ENCODE measurements at regions not wholly inside any gene's neighbourhood (a gene's known extent, or its start where the extent isn't known, plus 50 kb on each side); places are given as distances from the start of the nearest gene placed in this dataset.
"Not testable (repeated sequence)": the region's sequence is repeated elsewhere in the genome, so short reads cannot be mapped to it uniquely, and the experiment has no call there.

DNA sequence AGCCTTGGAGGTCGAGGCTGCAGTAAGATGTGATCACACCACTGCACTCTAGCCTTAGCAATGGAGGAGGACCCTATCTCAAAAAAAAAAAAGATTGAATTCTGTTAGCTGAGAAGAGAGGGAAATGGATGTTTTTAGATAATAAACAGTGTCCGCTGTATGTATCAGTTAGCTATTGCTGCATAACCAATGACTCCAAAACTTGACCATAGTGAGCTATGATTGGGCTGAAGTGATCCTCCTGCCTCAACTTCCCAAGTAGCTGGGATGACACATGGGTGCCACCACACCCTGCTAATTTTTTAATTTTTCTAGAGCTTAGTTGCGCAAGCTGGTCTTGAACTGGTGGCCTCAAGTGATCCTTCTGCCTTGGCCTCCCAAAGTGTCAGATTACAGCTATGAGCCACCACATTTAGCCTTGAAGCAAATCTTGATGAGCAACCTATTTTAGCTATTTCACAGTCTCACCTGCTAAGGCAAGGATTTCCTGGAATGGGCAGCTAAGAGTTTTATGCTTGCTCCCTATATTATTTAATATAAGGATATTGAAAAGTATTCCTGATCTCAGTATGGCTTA is 68.3 kb upstream of the ATF7IP2 start:
- DNase-seq, result no peak

DNA sequence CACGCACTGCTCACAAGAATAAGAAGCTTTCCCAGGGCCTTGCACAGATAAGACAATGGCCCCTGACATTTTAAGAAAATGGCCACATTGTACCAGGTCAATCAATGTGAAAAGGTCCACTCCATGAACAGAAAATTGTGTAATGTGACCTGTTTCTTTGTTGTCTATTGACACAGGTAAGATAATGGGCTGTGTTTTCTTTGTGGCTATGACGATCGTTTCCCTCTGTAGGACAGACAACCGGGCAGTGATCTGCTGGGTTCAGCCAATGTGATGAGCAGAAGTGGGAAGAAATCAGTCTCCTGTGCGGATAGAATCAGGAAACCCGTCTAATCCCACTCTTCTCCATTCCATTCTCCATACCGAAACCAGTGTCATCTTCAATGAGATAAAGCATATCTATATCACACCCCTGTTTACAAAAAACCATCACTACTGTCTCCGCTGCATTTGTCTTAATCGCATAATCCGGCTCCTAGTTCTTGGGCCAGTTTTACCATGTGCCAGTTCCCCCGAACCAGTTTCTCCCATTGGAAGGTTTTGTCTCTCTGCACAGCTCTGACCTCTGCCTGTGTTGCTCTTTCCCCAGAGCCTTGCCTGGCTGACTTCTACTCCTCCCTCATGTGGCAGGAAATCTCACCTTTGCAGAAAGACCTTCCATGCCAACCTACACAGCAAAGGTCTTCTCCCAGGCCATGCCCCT is 66.9 kb upstream of the ATF7IP2 start:
- no peak for DNase-seq

DNA sequence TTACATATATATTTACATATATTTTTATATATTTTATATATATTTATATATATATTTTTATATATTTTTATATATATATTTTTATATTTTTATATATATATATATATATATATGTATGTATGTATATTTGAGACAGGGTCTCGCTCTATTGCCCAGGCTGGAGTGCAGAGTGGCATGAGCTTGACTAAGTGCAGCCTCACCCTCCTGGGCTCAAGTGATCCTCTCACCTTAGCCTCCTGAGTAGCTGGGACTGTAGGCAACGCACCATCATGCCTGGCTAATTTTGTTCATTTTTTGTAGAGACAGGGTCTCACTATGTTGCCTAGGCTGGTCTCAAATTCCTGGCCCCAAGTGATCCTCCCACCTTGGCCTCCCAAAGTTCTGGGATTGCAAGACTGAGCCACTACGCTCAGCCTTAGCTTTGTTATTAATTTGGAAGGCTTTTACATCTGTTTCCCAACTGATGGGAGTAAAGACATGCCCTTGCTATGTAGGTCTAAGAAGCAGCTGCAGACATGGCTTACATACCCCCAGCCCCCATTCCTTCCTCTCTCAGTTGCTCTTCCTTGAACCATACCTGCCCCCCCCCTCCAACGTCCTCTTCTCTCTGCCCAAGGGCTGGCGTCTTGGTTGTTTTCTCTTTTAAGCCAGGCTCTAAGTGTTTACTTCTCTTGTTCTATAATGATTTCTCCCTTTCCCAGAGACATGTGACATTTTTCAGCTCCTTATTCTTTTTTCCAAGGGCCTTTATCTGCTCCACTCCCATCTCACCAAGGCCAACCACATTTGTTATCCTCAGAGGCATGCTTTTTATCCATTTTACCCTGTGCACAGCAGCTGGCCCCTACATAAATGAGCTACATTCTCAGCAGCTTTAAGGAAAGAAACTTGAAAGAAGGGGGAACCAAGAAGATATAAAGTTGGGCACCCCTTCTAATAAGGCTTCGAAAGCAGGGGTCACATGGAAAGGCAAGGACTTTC is 64.2 kb upstream of the ATF7IP2 start:
- no peak for DNase-seq

DNA sequence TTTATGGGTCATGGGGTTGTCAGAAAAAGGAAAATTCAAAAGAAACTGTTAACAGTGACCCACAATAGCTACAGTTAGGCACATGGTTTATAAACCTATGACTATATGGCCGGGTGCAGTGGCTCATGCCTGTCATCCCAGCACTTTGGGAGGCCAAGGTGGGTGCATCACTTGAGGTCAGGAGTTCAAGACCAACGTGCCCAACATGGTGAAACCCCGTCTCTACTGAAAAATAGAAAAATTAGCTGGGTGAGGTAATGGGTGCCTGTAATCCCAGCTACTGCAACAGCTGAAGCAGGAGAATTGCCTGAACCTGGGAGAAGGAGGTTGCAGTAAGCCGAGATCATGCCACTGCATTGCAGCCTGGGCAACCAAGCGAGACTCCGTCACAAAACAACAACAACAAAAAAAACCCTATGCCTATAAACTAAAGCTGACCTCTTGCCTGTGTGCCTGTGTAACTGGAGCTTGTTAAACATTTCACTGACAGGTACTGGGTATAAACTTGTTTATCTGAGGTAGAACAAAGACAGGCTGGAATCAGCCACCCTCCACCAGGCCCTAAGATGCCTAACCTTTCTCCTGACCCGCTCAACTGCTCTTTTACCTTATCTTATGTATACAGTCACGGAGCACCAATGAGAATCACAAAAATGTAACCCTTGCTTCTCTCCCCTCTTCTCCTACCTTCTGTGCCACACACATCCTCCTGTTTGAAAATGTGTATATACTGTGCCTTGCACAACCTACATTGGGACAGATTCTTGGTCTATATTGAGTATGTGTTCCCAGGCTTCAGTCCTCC is 62.9 kb upstream of the ATF7IP2 start:
- DNase-seq, result no peak

DNA sequence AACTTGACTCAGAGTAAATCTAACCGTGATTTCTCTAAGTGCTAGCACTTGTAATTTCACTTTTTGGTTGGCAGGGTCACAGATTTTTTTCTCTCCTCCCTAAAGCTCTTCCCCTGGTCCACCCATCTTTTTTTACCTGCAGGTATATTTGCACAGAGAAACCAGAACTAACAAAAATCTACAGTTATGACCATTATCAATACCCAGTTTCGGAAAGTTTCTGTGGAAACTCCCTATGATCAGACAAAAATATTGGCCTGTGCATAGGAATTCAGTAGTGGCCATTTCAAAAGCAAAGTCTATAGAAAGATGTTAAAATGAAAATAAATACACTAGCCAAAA is 62.4 kb upstream of the ATF7IP2 start:
- no peak for DNase-seq

DNA sequence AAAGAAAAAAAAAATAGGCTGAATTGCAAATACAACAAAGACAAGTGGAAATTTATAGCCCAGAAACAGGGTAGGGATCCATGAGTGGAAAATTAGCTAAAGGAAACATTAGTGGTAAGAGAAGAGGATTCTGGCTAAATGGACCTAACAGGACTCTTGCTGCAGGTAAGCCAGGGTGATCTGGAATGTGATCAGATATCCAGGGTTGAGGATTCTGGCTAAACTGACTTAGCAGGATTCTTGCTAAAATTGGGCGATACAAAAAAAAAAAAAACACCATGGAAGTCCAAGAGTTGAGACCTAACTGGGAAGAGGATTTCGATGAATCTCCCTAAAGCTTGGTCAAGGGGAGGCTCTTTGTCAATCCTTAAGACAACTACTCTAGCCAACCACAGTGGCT is 61.7 kb upstream of the ATF7IP2 start:
- no peak for DNase-seq

DNA sequence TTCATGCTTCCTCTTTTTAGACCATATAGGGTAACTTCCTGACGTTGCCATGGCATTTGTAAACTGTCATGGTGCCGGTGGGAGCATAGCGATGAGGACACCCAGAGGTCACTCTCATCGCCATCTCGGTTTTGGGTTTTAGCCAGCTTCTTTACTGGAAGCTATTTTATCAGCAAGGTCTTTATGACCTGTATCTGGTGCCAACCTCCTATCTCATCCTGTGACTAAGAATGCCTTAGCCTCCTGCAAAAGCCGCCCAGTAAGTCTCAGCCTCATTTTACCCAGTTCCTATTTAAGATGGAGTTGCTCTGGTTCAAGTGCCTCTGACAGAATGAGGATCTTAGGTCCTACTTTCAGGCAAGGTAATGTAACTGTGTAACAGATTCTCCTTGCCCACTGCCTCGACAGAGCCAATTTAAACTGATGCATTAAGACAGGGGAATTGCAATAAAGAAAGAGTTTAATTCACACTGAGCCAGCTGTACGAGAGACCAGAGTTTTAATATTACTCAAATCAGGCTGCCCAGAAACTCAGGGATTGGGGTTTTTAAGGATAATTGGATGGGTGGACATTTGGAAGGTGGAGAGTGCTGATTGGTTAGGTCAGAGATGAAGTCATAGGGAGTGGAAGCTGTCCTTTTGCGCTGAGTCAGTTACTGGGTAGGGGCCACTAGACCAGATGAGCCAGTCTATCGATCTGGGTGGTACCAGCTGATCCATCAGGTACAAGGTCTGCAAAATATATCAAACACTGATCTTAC is 59.9 kb upstream of the ATF7IP2 start:
- DNase-seq, result no peak

DNA sequence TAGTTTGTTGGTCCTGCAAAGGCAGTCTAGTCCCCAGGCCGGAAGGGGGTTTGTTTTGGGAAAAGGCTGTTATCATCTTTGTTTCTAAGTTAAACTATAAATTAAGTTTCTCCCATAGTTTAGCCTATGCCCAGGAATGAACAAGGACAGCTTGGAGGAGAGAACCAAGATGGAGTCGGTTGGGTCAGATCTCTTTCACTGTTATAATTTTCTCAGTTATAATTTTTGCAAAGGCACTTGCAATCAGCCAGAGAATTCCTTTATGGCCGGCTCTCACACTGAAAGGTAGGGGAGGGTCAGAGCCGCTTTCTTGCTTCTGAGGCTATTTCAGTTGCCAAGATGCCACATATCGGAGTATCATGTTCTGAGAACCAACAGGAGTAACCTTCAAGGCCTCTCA is 59.2 kb upstream of the ATF7IP2 start:
- no peak for DNase-seq

DNA sequence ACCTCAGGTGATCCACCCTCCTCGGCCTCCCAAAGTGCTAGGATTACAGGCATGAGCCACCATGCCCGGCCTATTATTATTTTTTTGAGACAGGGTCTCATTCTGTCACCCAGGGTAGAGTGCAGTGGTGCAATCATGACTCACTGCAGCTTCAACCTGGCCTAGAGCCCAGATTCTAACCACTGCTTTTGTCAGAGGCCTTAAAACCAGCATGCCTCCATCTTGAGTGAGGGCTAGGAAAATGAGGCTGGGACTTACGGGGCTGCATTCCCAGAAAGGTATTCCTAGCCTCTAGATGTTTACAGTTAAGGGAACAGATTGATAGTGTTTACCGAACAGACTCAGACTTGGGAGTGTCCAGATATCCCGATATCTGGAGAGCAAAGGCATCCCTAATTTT is 57.6 kb upstream of the ATF7IP2 start:
- DNase-seq, result not testable (repeated sequence)

DNA sequence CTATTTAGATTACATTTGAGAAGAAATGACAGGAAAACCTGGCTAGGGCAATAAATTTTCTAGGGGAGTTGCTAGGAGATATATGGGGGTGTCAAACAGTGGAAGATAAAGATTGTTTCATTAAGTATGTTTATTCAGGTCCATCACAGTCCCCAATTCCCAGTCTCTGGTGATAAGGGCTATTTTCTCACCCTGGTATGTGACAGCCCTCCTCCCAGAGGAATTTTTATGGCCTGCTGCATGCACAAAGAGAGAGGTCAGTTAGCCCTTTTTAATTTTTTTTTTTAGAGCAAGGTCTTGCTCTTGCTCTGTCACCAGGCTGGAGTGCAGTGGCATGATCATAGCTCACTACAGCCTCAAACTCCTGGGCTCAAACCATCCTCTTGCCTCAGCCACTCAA is 53.6 kb upstream of the ATF7IP2 start:
- no peak for DNase-seq

DNA sequence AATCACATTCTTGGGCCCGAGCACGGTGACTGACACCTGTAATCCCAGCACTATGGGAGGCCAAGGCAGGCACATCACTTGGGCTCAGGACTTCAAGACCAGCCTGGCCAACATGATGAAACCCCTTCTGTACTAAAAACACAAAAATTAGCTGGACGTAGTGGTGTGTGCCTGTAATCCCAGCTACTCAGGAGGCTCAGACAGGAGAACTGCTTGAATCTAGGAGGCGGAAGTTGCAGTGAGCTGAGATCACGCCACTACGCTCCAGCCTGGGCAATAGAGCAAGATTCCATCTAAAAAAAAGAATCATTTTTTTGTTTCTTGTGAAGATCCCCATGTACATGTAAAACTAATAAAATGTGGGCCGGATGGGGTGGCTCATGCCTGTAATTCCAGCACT is 53.1 kb upstream of the ATF7IP2 start:
- DNase-seq, result no peak

DNA sequence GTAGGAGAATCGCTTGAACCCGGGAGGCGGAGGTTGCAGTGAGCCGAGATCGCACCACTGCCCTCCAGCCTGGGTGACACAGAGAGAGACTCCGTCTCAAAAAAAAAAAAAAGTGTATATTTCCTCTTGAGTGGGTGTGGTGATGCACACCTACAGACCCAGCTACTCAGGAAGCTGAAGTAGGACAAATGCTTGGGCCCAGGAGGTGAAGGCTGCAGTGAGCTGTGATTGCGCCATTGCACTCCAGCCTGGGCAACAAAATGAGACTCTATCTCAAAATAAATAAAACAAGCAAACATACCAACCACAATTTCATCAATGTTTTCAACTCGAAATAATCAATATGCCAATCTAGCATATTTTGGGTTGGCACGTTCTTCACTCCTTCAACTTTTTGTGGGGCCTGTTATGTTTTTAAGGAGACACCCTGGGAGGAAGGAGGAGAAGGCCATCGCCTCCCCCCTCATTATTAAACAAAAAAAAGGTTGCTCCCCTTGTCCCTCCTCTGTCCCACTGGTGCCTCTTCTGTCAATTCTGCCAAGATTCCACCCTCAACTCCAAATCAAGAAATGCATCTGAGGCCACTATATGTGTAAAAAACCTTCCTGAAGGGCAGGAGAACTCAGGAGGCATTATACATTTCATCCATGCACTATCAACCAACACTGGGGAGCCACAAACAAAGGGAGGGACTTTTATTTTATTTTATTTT is 52.4 kb upstream of the ATF7IP2 start:
- no peak for DNase-seq

DNA sequence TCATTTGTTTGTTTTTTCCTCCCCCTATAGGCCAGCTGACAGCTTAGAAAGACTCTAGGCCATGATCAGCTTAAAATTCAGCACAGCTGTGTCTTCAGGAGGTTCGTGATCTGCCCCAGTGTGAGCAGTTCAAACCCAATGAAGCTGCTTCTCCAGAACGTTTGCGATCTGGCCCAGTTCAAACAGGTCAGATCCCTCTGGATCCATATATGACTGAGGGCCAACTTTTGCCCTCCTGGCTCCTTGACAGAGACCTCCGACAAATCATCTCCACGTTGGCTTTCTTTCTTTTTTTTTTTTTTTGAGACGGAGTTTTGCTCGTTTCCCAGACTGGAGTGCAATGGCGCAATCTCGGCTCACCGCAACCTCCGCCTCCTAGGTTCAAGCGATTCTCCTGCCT is 50.2 kb upstream of the ATF7IP2 start:
- no peak for DNase-seq
